PC-3 (cell line): ENCODE measurements at regions not wholly inside any gene's neighbourhood (a gene's known extent, or its start where the extent isn't known, plus 50 kb on each side); places are given as distances from the start of the nearest gene placed in this dataset.

Source experiments
- ATAC-seq: fragments of 200-7000 bp; cut with Tn5 transposase; 2 replicates; pipeline ENCODE4 v1.9.1; 2020; ENCODE audit warnings: mild to moderate bottlenecking, moderate library complexity
- BruUV-seq: library from RNA; stranded (reverse); fragments of 400-500 nt; replicated peaks from 2 replicates; lab custom pipeline; 2021; lab: Mats Ljungman, UMichigan
- CTCF ChIA-PET: fragments of 300-600 bp; sonication (Branson Sonifier 250); formaldehyde crosslinking; loops from one replicate; lab custom pipeline; 2022; ENCODE audit warnings: antibody characterized with exemption; lab: Charles Lee
- POLR2A ChIA-PET: fragments of 300-600 bp; sonication (Branson Sonifier 250); formaldehyde crosslinking; loops from one replicate; lab custom pipeline; 2022; ENCODE audit warnings: antibody characterized with exemption; ENCODE audit not compliant: unreplicated experiment; lab: Charles Lee
- DNase-seq: peaks from one replicate; pipeline ENCODE4 v3.0.0-alpha.2; 2015
- H2AFZ ChIP-seq: fragments of 300-600 bp; sonication (generic); 2 replicates; pipeline ENCODE4 v1.6.0; 2016; ENCODE audit warnings: antibody characterized with exemption, low read length
- H3F3A ChIP-seq: fragments of 300-600 bp; sonication (generic); one replicate; pipeline ENCODE4 v1.6.0; 2017; ENCODE audit warnings: antibody characterized with exemption, low read length, control low read depth, mild to moderate bottlenecking; ENCODE audit not compliant: unreplicated experiment
- H3K27ac ChIP-seq: fragments of 300-600 bp; sonication (generic); 2 replicates; pipeline ENCODE4 v1.5.1; 2016; ENCODE audit warnings: mild to moderate bottlenecking, low read length
- H3K27me3 ChIP-seq: fragments of 300-600 bp; sonication (generic); 2 replicates; pipeline ENCODE4 v1.6.1; 2016; ENCODE audit warnings: low read length, mixed read lengths
- H3K36me3 ChIP-seq: fragments of 300-600 bp; sonication (generic); 2 replicates; pipeline ENCODE4 v1.6.1; 2016; ENCODE audit warnings: low read depth, mixed run types, low read length, mixed read lengths
- H3K4me1 ChIP-seq: fragments of 300-600 bp; sonication (generic); 2 replicates; pipeline ENCODE4 v1.5.1; 2016; ENCODE audit warnings: low read length; ENCODE audit not compliant: insufficient read depth
- H3K4me2 ChIP-seq: fragments of 300-600 bp; sonication (generic); 2 replicates; pipeline ENCODE4 v1.6.0; 2016; ENCODE audit warnings: low read length
- H3K4me3 ChIP-seq: fragments of 300-600 bp; sonication (generic); 2 replicates; pipeline ENCODE4 v1.5.1; 2016; ENCODE audit warnings: mild to moderate bottlenecking, low read length, mixed read lengths
- H3K79me2 ChIP-seq: fragments of 300-600 bp; sonication (generic); 2 replicates; pipeline ENCODE4 v1.6.1; 2017; ENCODE audit warnings: low read length, mixed read lengths
- H3K9ac ChIP-seq: fragments of 300-600 bp; sonication (generic); 2 replicates; pipeline ENCODE4 v1.6.0; 2016; ENCODE audit warnings: mild to moderate bottlenecking, low read length
- H3K9me2 ChIP-seq: fragments of 300-600 bp; sonication (generic); replicated peaks from 2 replicates; pipeline ENCODE4 v1.6.1; 2016; ENCODE audit warnings: mixed run types, low read length, mixed read lengths
- H3K9me3 ChIP-seq: fragments of 300-600 bp; sonication (generic); 2 replicates; pipeline ENCODE4 v1.6.1; 2016; ENCODE audit warnings: low read length, mixed read lengths
- H4K20me1 ChIP-seq: fragments of 300-600 bp; sonication (generic); 2 replicates; pipeline ENCODE4 v1.6.1; 2016; ENCODE audit warnings: low read length, mixed read lengths
- EZH2 ChIP-seq: fragments of 300-600 bp; sonication (generic); IDR thresholded peaks from one replicate; pipeline ENCODE4 v1.6.1; 2017; ENCODE audit warnings: antibody characterized with exemption, mild to moderate bottlenecking, low read length; ENCODE audit not compliant: unreplicated experiment
- EZH2phosphoT487 ChIP-seq: fragments of 300-600 bp; sonication (generic); IDR thresholded peaks from 2 replicates; pipeline ENCODE4 v1.6.1; 2018; ENCODE audit warnings: mild to moderate bottlenecking, antibody characterized with exemption, low read length, borderline replicate concordance
- intact Hi-C: fragments of 100-400 bp; cut with micrococcal nuclease; formaldehyde crosslinking; loops from 2 replicates; pipeline ENCODE4 v1.9.0; 2023
- TF ChIP-seq, protein P1 (sequence below): fragments of 300-600 bp; sonication (generic); conservative IDR thresholded peaks from 2 replicates; pipeline ENCODE4 v1.5.1; 2017; ENCODE audit warnings: antibody characterized with exemption, low read depth, mild to moderate bottlenecking, low read length

DNA sequence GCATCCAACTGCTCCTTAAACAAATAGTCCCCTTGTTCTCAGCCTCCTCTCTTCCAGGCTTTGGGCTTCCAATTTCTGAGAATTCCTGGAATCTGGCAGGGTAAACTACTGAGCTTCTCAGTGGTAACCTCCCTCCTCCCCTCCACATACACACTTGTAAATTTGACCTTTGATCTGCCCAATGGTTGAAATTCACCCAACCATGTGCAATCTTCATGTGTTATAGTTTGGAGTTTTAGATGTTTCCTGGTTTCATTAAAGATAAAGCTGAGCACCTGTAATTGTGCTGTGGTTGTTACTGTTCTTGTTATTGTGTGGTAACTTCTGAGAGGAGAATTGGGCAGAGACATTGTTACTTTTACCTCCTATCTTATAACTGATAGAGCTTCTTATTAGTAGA lies 328.4 kb downstream of the TPBG start:
- no peak overlapping the region for H3K27ac ChIP-seq
- ChIA-PET CTCF (no interaction called here), POLR2A (no interaction called here)
- no peaks in the 10 kb centered on the region for H3K79me2 ChIP-seq
- H3K9me3 ChIP-seq = no peaks in the 10 kb centered on the region
- no peaks in the 10 kb centered on the region for H3K9me2 ChIP-seq
- no peaks in the 10 kb centered on the region for H3K27me3 ChIP-seq
- H3K36me3 ChIP-seq = no peaks in the 10 kb centered on the region
- no peak for ATAC-seq
- peaks cover 21% of the 10 kb centered on the region; the same call in 1 of the 2 replicates for H3K4me1 ChIP-seq
- no peak overlapping the region for H3K4me2 ChIP-seq
- intact Hi-C loops = no loop called here
- BruUV-seq = no TSS peak
- TF ChIP-seq EZH2 (no peak), EZH2phosphoT487 (no peak)
- TF ChIP-seq, protein P1, sequence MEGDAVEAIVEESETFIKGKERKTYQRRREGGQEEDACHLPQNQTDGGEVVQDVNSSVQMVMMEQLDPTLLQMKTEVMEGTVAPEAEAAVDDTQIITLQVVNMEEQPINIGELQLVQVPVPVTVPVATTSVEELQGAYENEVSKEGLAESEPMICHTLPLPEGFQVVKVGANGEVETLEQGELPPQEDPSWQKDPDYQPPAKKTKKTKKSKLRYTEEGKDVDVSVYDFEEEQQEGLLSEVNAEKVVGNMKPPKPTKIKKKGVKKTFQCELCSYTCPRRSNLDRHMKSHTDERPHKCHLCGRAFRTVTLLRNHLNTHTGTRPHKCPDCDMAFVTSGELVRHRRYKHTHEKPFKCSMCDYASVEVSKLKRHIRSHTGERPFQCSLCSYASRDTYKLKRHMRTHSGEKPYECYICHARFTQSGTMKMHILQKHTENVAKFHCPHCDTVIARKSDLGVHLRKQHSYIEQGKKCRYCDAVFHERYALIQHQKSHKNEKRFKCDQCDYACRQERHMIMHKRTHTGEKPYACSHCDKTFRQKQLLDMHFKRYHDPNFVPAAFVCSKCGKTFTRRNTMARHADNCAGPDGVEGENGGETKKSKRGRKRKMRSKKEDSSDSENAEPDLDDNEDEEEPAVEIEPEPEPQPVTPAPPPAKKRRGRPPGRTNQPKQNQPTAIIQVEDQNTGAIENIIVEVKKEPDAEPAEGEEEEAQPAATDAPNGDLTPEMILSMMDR = no peak
- H3K9ac ChIP-seq = no peak overlapping the region
- H4K20me1 ChIP-seq = no peaks in the 10 kb centered on the region
- H3K4me3 ChIP-seq = no peak overlapping the region
- H3F3A ChIP-seq = no peaks in the 10 kb centered on the region
- DNase-seq = no peak
- H2AFZ ChIP-seq = no peak overlapping the region

DNA sequence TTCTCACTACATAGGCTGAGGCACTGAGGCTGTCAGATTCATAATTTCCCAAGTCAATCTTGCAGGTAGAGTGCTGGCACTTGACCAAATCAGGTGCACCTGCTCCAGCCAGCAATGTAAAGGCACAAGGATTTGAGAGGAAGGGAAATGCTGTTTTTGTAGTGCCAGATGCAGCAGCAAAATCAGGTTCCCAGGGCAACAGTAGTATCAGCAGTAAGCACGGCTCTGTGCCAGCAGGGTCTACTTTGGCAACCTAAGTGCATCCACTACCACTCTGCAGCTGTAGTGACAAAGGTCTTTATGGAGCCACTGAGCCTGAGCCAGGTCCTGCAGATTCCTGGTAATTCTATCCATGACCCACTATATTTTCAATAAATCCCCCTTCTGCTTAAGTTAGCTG lies 329.5 kb downstream of the TPBG start:
- ChIA-PET POLR2A (no interaction called here), CTCF (interaction anchor here (0.6 kb wide), 1 partner anchor 36 kb away, joined by 7 read pairs; no protein-coding TSS in a partner anchor)
- H3K4me1 ChIP-seq = peaks cover 21% of the 10 kb centered on the region; the same call in 1 of the 2 replicates
- ATAC-seq = no peak
- intact Hi-C loops = no loop called here
- H3K9me2 ChIP-seq = no peaks in the 10 kb centered on the region
- no peak for DNase-seq
- no peaks in the 10 kb centered on the region for H3K27me3 ChIP-seq
- no peaks in the 10 kb centered on the region for H3K9me3 ChIP-seq
- no peak overlapping the region for H3K27ac ChIP-seq
- H3K4me2 ChIP-seq = no peak overlapping the region
- H4K20me1 ChIP-seq = no peaks in the 10 kb centered on the region
- H3K9ac ChIP-seq = no peak overlapping the region
- no peak overlapping the region for H3K4me3 ChIP-seq
- no peak overlapping the region for H2AFZ ChIP-seq
- H3F3A ChIP-seq = no peaks in the 10 kb centered on the region
- H3K36me3 ChIP-seq = no peaks in the 10 kb centered on the region
- TF ChIP-seq EZH2 = no peak
- TF ChIP-seq, protein P1 = no peak
- no peak for TF ChIP-seq EZH2phosphoT487
- BruUV-seq = no TSS peak
- no peaks in the 10 kb centered on the region for H3K79me2 ChIP-seq

DNA sequence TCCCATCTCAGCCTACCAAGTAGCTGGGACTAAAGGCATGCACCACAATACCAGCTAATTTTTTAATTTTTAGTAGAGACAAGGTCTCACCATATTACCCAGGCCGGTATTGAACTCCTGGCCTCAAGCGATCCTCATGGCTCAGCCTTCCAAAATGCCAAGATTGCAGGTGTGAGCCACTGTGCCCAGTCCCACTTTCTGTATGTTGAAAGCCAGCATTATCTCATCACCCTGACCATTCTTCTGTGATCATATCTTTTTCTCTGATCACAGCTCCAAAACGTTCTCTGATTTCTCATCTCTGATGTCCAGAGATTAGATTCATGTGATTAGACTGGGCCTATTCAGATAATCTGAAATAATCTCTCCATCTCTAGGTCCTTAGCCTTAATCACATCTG lies 337.7 kb downstream of the TPBG start:
- ChIA-PET POLR2A (no interaction called here), CTCF (no interaction called here)
- Histone ChIP-seq H3K9ac (no peak overlapping the region), H3K27me3 (no peaks in the 10 kb centered on the region), H4K20me1 (no peaks in the 10 kb centered on the region), H3K27ac (no peak overlapping the region), H3K9me3 (no peaks in the 10 kb centered on the region), H3K36me3 (no peaks in the 10 kb centered on the region), H3K9me2 (no peaks in the 10 kb centered on the region), H3K4me2 (no peak overlapping the region), H3K79me2 (no peaks in the 10 kb centered on the region), H3F3A (no peaks in the 10 kb centered on the region), H3K4me1 (peaks cover 12% of the 10 kb centered on the region; the same call in 1 of the 2 replicates), H2AFZ (no peak overlapping the region), H3K4me3 (no peak overlapping the region)
- no TSS peak for BruUV-seq
- TF ChIP-seq EZH2 (no peak), EZH2phosphoT487 (no peak)
- TF ChIP-seq, protein P1 = no peak
- ATAC-seq (no peak), DNase-seq (no peak)
- intact Hi-C loops = no loop called here
